Mesenchymal stem cell (in vitro differentiated cells and primary cell): ENCODE measurements at regions not wholly inside any gene's neighbourhood (a gene's known extent, or its start where the extent isn't known, plus 50 kb on each side); places are given as distances from the start of the nearest gene placed in this dataset.
"Not testable (repeated sequence)": the region's sequence is repeated elsewhere in the genome, so short reads cannot be mapped to it uniquely, and the experiment has no call there.

Experiments used
- DNase-seq: peaks from one replicate; pipeline ENCODE4 v3.0.0-alpha.2; 2013
- H2AFZ ChIP-seq: one replicate; pipeline ENCODE4 v1.6.1; 2013; ENCODE audit warnings: low read depth, mild to moderate bottlenecking, control low read depth, inconsistent platforms, low read length, moderate library complexity
- H2AK5ac ChIP-seq: 2 replicates; pipeline ENCODE4 v1.6.1; 2013; ENCODE audit warnings: low read length, moderate library complexity, mild to moderate bottlenecking, inconsistent platforms; ENCODE audit not compliant: severe bottlenecking
- H2BK120ac ChIP-seq: one replicate; pipeline ENCODE4 v1.6.1; 2013; ENCODE audit warnings: low read depth, mild to moderate bottlenecking, inconsistent platforms, low read length, moderate library complexity
- H2BK12ac ChIP-seq, 2 experiments: one replicate each; pipeline ENCODE4 v1.6.1; 2013; ENCODE audit warnings: inconsistent platforms in 2 of 2, low read length in 2 of 2, mild to moderate bottlenecking in 2 of 2, moderate library complexity in 2 of 2, control low read depth in 1 of 2
- H2BK15ac ChIP-seq: one replicate; pipeline ENCODE4 v1.6.1; 2013; ENCODE audit warnings: mild to moderate bottlenecking, low read depth, inconsistent platforms; ENCODE audit not compliant: poor library complexity, severe bottlenecking
- H2BK5ac ChIP-seq: 2 replicates; pipeline ENCODE4 v1.6.1; 2013; ENCODE audit warnings: low read depth, mild to moderate bottlenecking, low read length, control low read depth, inconsistent platforms; ENCODE audit not compliant: poor library complexity, severe bottlenecking
- H3K14ac ChIP-seq, 2 experiments: one replicate each; pipeline ENCODE4 v1.6.1; 2013; ENCODE audit warnings: inconsistent platforms in 2 of 2, low read length in 2 of 2, control low read depth in 1 of 2, mild to moderate bottlenecking in 1 of 2, moderate library complexity in 1 of 2
- H3K18ac ChIP-seq, 2 experiments: one replicate each; pipeline ENCODE4 v1.6.1; 2013; ENCODE audit warnings: inconsistent platforms in 2 of 2, low read length in 2 of 2, control low read depth in 1 of 2, low read depth in 1 of 2, mild to moderate bottlenecking in 1 of 2
- H3K23ac ChIP-seq, 2 experiments: one replicate each; pipeline ENCODE4 v1.6.1; 2013; ENCODE audit warnings: inconsistent platforms in 2 of 2, low read length in 2 of 2, mild to moderate bottlenecking in 2 of 2, moderate library complexity in 2 of 2, control low read depth in 1 of 2
- H3K27ac ChIP-seq: 2 replicates; pipeline ENCODE4 v1.5.1; 2013; ENCODE audit warnings: mild to moderate bottlenecking, moderate library complexity, low read length, control low read depth, inconsistent platforms; ENCODE audit not compliant: poor library complexity, severe bottlenecking
- H3K27me3 ChIP-seq, 2 experiments: 2 replicates each; pipeline versions ENCODE4 v1.6.1 to v1.7.0; 2013; ENCODE audit warnings: low read length in 2 of 2, mild to moderate bottlenecking in 2 of 2, moderate library complexity in 2 of 2, control low read depth in 1 of 2, inconsistent platforms in 1 of 2; ENCODE audit not compliant: control insufficient read depth in 1 of 2, insufficient read depth in 1 of 2
- H3K36me3 ChIP-seq, 2 experiments: 2 replicates each; pipeline versions ENCODE4 v1.6.1 to v1.7.0; 2013; ENCODE audit warnings: low read length in 2 of 2, control low read depth in 1 of 2, inconsistent platforms in 1 of 2, low read depth in 1 of 2, mild to moderate bottlenecking in 1 of 2; ENCODE audit not compliant: insufficient read depth in 2 of 2, control insufficient read depth in 1 of 2
- H3K4ac ChIP-seq, 2 experiments: one replicate each; pipeline ENCODE4 v1.6.1; 2013; ENCODE audit warnings: inconsistent platforms in 2 of 2, low read length in 2 of 2, mild to moderate bottlenecking in 2 of 2, moderate library complexity in 2 of 2, control low read depth in 1 of 2, low read depth in 1 of 2
- H3K4me1 ChIP-seq: 2 replicates; pipeline ENCODE4 v1.6.1; 2013; ENCODE audit warnings: low read depth, low read length, control low read depth; ENCODE audit not compliant: control insufficient read depth, insufficient read depth
- H3K4me2 ChIP-seq: 2 replicates; pipeline ENCODE4 v1.6.1; 2013; ENCODE audit warnings: low read length, mild to moderate bottlenecking, inconsistent platforms; ENCODE audit not compliant: poor library complexity, severe bottlenecking
- H3K4me3 ChIP-seq, 2 experiments: 2 replicates each; pipeline versions ENCODE4 v1.5.1 to v1.7.0; 2013; ENCODE audit warnings: low read length in 2 of 2, mild to moderate bottlenecking in 2 of 2, control low read depth in 1 of 2, low read depth in 1 of 2; ENCODE audit not compliant: insufficient read depth in 1 of 2
- H3K79me1 ChIP-seq: replicated peaks from 2 replicates; pipeline ENCODE4 v1.6.1; 2013; ENCODE audit warnings: mild to moderate bottlenecking, control low read depth, low read length, inconsistent platforms; ENCODE audit not compliant: poor library complexity, severe bottlenecking
- H3K9ac ChIP-seq: 2 replicates; pipeline ENCODE4 v1.7.0; 2013; ENCODE audit warnings: mild to moderate bottlenecking, low read length, moderate library complexity
- H3K9me3 ChIP-seq: 2 replicates; pipeline ENCODE4 v1.7.0; 2013; ENCODE audit warnings: mild to moderate bottlenecking, low read length; ENCODE audit not compliant: control insufficient read depth
- H4K8ac ChIP-seq: one replicate; pipeline ENCODE4 v1.6.1; 2013; ENCODE audit warnings: inconsistent platforms, mild to moderate bottlenecking, low read length, moderate library complexity
- H4K91ac ChIP-seq: one replicate; pipeline ENCODE4 v1.6.1; 2013; ENCODE audit warnings: mild to moderate bottlenecking, low read length, inconsistent platforms
- WGBS: methylation state at CpG from one replicate; pipeline ENCODE4 v1.1.7; 2013; ENCODE audit warnings: mixed read lengths; 5-methylcytosine and 5-hydroxymethylcytosine counted together

- Histone ChIP-seq H3K36me3 (no peaks in the 10 kb centered on the region), H3K23ac (no peak overlapping the region), H3K4me1 (no peaks in the 10 kb centered on the region), H2AK5ac (no peak overlapping the region), H2BK5ac (no peak overlapping the region), H3K4me3 (no peak overlapping the region), H2BK15ac (no peak overlapping the region), H3K14ac (no peak overlapping the region), H3K79me1 (no peaks in the 10 kb centered on the region), H4K91ac (no peak overlapping the region), H2BK120ac (no peak overlapping the region), H3K18ac (no peak overlapping the region), H3K27ac (no peak overlapping the region), H2BK12ac (no peak overlapping the region), H2AFZ (no peak overlapping the region), H3K4me2 (no peak overlapping the region), H4K8ac (no peak overlapping the region), H3K27me3 (no peaks in the 10 kb centered on the region), H3K9me3 (peaks cover 36% of the 10 kb centered on the region), H3K9ac (no peak overlapping the region), H3K4ac (no peak overlapping the region)
- WGBS, result 78% methylated on average over 4 of the region's 4 CpGs
- DNase-seq, result no peak
Measured at GRCh38 chr6:9825526-9825925, 589.3 kb downstream of the TFAP2A start.

- not testable (repeated sequence) for H2AFZ ChIP-seq, H3K9me3 ChIP-seq, H2BK15ac ChIP-seq, H3K4me3 ChIP-seq, H4K91ac ChIP-seq, H3K36me3 ChIP-seq, H2AK5ac ChIP-seq, H4K8ac ChIP-seq, H2BK12ac ChIP-seq, H3K4me1 ChIP-seq, H3K18ac ChIP-seq, H3K9ac ChIP-seq, H2BK5ac ChIP-seq, H2BK120ac ChIP-seq, H3K4me2 ChIP-seq, H3K4ac ChIP-seq, H3K79me1 ChIP-seq, H3K23ac ChIP-seq, H3K14ac ChIP-seq, H3K27ac ChIP-seq, H3K27me3 ChIP-seq, DNase-seq
- 85% methylated on average over 24 of the region's 24 CpGs for WGBS
Measured at GRCh38 chr6:9810727-9811126, 604.1 kb downstream of the TFAP2A start.

- Histone ChIP-seq H4K8ac (no peak overlapping the region), H3K27me3 (no peaks in the 10 kb centered on the region), H3K9ac (no peak overlapping the region), H3K18ac (no peak overlapping the region), H2BK15ac (no peak overlapping the region), H3K79me1 (no peaks in the 10 kb centered on the region), H3K4ac (no peak overlapping the region), H3K9me3 (peaks cover 8% of the 10 kb centered on the region), H2BK120ac (no peak overlapping the region), H3K36me3 (no peaks in the 10 kb centered on the region), H2AFZ (no peak overlapping the region), H2AK5ac (no peak overlapping the region), H3K4me2 (no peak overlapping the region), H2BK5ac (no peak overlapping the region), H3K27ac (no peak overlapping the region), H4K91ac (no peak overlapping the region), H3K14ac (no peak overlapping the region), H2BK12ac (no peak overlapping the region), H3K4me3 (no peak overlapping the region), H3K23ac (no peak overlapping the region), H3K4me1 (no peaks in the 10 kb centered on the region)
- no peak for DNase-seq
- WGBS, result 91% methylated on average over 6 of the region's 6 CpGs
Measured at GRCh38 chr6:9810286-9810685, 604.6 kb downstream of the TFAP2A start.

GRCh38 chr6:9806195-9806594 is 608.7 kb downstream of the TFAP2A start:
- Histone ChIP-seq H2BK12ac (no peak overlapping the region), H3K9ac (no peak overlapping the region), H3K79me1 (no peaks in the 10 kb centered on the region), H3K27me3 (no peaks in the 10 kb centered on the region), H3K23ac (no peak overlapping the region), H3K4ac (no peak overlapping the region), H4K8ac (no peak overlapping the region), H3K4me1 (no peaks in the 10 kb centered on the region), H2BK15ac (no peak overlapping the region), H3K4me2 (no peak overlapping the region), H3K36me3 (no peaks in the 10 kb centered on the region), H2BK120ac (no peak overlapping the region), H2BK5ac (no peak overlapping the region), H2AFZ (no peak overlapping the region), H4K91ac (no peak overlapping the region), H3K9me3 (peaks cover 14% of the 10 kb centered on the region), H2AK5ac (no peak overlapping the region), H3K18ac (no peak overlapping the region), H3K27ac (no peak overlapping the region), H3K4me3 (no peak overlapping the region), H3K14ac (no peak overlapping the region)
- DNase-seq, result no peak
- 84% methylated on average over 5 of the region's 6 CpGs for WGBS
